Brain microvascular endothelial cell (primary cell): ENCODE measurements at regions not wholly inside any gene's neighbourhood (a gene's known extent, or its start where the extent isn't known, plus 50 kb on each side); places are given as distances from the start of the nearest gene placed in this dataset.

Experiments used
- DNase-seq: peaks from one replicate; pipeline ENCODE4 v3.0.0-alpha.2; 2020
- H3K27ac ChIP-seq: fragments of 250-450 bp; sonication (Bioruptor Pico); 2 replicates; pipeline ENCODE4 v1.5.1; 2020; ENCODE audit warnings: mild to moderate bottlenecking, moderate library complexity
- H3K27me3 ChIP-seq: fragments of 250-450 bp; sonication (Bioruptor Pico); replicated peaks from 2 replicates; pipeline ENCODE4 v1.5.1; 2020; ENCODE audit warnings: mild to moderate bottlenecking
- H3K36me3 ChIP-seq: fragments of 250-450 bp; sonication (Bioruptor Pico); replicated peaks from 2 replicates; pipeline ENCODE4 v1.5.1; 2020; ENCODE audit warnings: mild to moderate bottlenecking
- H3K4me3 ChIP-seq: 2 replicates; pipeline ENCODE4 v1.5.1; 2011; ENCODE audit warnings: low read depth, mild to moderate bottlenecking, control low read depth, low read length, moderate library complexity
- CTCF ChIP-seq: IDR thresholded peaks from 2 replicates; pipeline ENCODE4 v1.5.1; 2011; ENCODE audit warnings: low read depth, mild to moderate bottlenecking, moderate library complexity, low read length, control low read depth, inconsistent platforms; ENCODE audit errors: missing control alignments
- in situ Hi-C: cut with HindIII; loops from 2 replicates; pipeline ENCODE4 v1.10.0; 2017; ENCODE audit warnings: low sequenced_read_pairs, low pct_ligation_motif_present

DNA sequence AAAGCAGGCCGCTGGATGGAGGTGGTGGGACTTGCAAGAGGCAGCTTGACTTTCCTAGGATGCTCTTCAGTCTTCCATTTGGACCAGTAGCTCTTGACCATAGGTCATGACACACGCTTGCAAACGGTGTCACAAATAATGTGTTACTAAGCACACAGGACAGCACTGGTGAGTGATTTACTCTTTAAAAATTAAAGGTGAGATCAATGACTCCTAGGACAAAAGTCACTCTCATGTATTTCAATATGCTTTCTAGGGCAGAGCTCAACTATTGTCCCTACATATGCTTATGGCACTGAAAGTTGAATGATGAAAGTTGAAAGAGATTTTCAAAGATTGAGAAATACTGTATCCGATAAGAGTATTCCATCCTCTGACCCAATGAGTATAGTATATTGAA lies 496.7 kb downstream of the EBF1 start:
- H3K27me3 ChIP-seq = no peaks in the 10 kb centered on the region
- in situ Hi-C loops = no loop called here
- no peak overlapping the region for H3K27ac ChIP-seq
- DNase-seq = no peak
- H3K4me3 ChIP-seq = no peak overlapping the region
- H3K36me3 ChIP-seq = no peaks in the 10 kb centered on the region
- no peak for TF ChIP-seq CTCF

GRCh38 chr5:158601118-158601517 lies 498.6 kb downstream of the EBF1 start:
- TF ChIP-seq CTCF = no peak

GRCh38 chr5:158600679-158601078 lies 499.0 kb downstream of the EBF1 start:
- no peak for DNase-seq
- Histone ChIP-seq H3K27ac (no peak overlapping the region), H3K27me3 (no peaks in the 10 kb centered on the region), H3K4me3 (no peak overlapping the region), H3K36me3 (no peaks in the 10 kb centered on the region)
- TF ChIP-seq CTCF = no peak
- in situ Hi-C loops = no loop called here

More at GRCh38 chr5:158601118-158601517, 498.6 kb downstream of the EBF1 start:
- H3K27me3 ChIP-seq = no peaks in the 10 kb centered on the region
- DNase-seq = no peak
- no peak overlapping the region for H3K27ac ChIP-seq
- H3K4me3 ChIP-seq = no peak overlapping the region
- H3K36me3 ChIP-seq = no peaks in the 10 kb centered on the region
- in situ Hi-C loops = no loop called here

DNA sequence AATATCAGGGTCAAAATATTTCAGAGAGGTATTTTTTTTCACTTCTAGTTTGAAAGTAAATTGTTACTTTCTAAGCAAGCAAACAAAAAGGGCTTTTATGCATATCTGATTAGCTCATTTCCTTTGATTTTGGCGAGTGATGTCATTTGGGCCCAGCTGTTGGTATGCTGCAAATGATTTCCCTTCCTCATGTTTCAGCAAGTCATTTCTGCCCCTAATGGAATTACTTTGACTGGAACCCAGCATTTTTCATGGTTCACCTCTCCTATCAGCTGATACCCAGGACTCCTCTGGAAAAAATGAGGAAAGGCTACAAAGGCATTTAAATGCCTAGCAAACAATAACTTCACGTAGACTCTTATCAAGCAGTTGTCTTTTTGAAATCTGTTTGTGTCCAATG lies 500.6 kb downstream of the EBF1 start:
- TF ChIP-seq CTCF = no peak
- in situ Hi-C loops = no loop called here
- Histone ChIP-seq H3K4me3 (no peak overlapping the region), H3K27me3 (no peaks in the 10 kb centered on the region), H3K27ac (no peak overlapping the region), H3K36me3 (no peaks in the 10 kb centered on the region)
- no peak for DNase-seq

DNA sequence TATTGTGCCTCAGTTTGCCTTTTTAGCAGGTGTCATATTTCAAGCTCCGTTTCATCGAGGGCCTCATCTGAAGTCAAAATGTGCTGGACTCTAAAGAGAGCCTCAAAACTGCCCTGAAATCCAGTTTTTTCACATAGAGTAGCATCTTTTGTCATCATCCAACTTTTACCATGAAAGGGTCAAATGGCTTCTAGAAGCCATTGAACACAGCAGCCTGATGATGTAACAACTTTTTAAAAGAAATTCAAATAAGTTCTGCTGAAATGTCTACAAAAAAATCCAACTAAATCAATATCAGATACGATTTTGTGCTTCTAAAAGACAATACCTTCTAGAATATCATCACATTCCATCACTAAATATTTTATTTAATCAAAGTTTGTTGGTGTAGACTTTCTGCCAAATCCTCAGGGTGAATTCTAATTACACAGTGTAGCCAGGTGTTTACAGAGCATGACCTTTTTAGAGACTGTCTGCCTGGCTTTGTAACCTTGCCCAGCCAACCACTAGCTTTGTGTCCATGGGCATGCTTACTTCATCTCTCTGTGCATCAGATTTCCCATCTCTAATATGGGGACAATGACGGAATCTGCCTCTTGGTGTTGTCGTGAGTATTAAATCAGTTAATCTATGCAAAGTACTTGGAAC lies 505.0 kb downstream of the EBF1 start:
- Histone ChIP-seq H3K27ac (no peak overlapping the region), H3K36me3 (no peaks in the 10 kb centered on the region), H3K4me3 (no peak overlapping the region), H3K27me3 (no peaks in the 10 kb centered on the region)
- in situ Hi-C loops = no loop called here
- DNase-seq = no peak
- no peak for TF ChIP-seq CTCF

DNA sequence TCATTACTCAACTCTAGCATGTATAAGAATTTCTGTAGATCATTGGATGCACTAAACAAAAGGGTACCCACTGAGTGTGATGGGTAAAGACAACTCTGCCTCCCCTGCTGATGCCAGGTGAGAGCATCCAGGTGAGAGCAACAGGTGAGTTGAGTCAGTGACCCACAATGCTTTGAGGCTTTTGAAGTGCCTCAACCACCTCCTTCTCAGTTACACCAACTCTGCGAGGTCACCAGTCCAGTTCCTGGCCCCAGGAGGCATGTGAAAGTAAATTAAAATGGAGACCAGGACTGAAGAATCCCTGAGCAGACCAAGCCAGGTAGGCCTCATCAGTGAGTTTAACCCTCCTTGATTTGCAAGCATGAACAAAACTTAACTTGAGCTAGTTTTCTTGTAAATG lies 505.8 kb downstream of the EBF1 start:
- no peaks in the 10 kb centered on the region for H3K27me3 ChIP-seq
- H3K36me3 ChIP-seq = no peaks in the 10 kb centered on the region
- no peak overlapping the region for H3K4me3 ChIP-seq
- no peak for DNase-seq
- in situ Hi-C loops = no loop called here
- H3K27ac ChIP-seq = no peak overlapping the region
- no peak for TF ChIP-seq CTCF
